ENCODE measurements at regions not wholly inside any gene's neighbourhood (a gene's known extent, or its start where the extent isn't known, plus 50 kb on each side); places are given as distances from the start of the nearest gene placed in this dataset.

DNA sequence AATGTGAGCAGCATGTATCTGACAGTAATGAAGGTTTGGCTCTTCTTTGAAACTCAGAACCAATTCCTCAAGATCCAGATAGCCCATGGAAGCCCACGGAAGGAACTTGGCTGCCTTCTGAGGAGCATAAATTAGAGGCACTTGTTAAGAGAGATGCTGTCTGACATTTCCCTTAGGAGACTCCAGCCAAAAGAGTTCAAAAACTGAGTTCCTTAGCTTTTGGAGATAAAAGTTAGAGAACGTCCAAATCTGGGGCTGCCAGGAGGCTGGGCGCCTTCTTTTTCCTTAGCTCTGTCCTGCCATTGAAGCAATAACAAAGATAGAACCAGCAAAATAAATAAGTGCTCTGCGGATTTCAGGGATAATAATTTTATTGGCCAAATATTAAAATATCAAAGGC is 439.6 kb upstream of the USP24 start:
- Histone ChIP-seq H3K4me3 (replicated peaks in 1 of 4; ENCODE audit: control extremely low read depth in 1 of 4, insufficient read depth in 1 of 4, low read depth in 3 of 4, low read length in 4 of 4) (no peak overlapping the region), H4K20me1 (ENCODE audit: control insufficient read depth, extremely low read depth, insufficient read depth, low read length) (no peaks in the 10 kb centered on the region), H3K9ac (ENCODE audit: insufficient read depth, low read length) (no peak overlapping the region), H3K9me3 (ENCODE audit: control insufficient read depth, insufficient read depth, low read depth, low read length) (no peaks in the 10 kb centered on the region), H3K27me3 (ENCODE audit: control insufficient read depth, insufficient read depth, low read length) (no peaks in the 10 kb centered on the region), H3K27ac (ENCODE audit: insufficient read depth, low read length) (no peak overlapping the region), H3K4me1 (ENCODE audit: control insufficient read depth, extremely low read depth, insufficient read depth, low read length) (no peaks in the 10 kb centered on the region), H3K4me2 (ENCODE audit: extremely low read depth, insufficient read depth, low read length) (no peak overlapping the region), H3K36me3 (ENCODE audit: control insufficient read depth, insufficient read depth, low read length) (no peaks in the 10 kb centered on the region), H2AFZ (ENCODE audit: low read length) (peak overlapping the region; percentile 34), H3K79me2 (ENCODE audit: control insufficient read depth, insufficient read depth, low read length) (no peaks in the 10 kb centered on the region)
- TF ChIP-seq CTCF (conservative IDR thresholded peaks at IDR 0.05 in 1 of 2, IDR thresholded peaks at IDR 0.05 in 1 of 2; ENCODE audit: low read depth in 1 of 2, low read length in 2 of 2) (no peak), EZH2 (IDR thresholded peaks at IDR 0.05; ENCODE audit: low read length, missing control alignments) (no peak)
- no peak for DNase-seq (ENCODE audit: low read depth in 2 of 2)

DNA sequence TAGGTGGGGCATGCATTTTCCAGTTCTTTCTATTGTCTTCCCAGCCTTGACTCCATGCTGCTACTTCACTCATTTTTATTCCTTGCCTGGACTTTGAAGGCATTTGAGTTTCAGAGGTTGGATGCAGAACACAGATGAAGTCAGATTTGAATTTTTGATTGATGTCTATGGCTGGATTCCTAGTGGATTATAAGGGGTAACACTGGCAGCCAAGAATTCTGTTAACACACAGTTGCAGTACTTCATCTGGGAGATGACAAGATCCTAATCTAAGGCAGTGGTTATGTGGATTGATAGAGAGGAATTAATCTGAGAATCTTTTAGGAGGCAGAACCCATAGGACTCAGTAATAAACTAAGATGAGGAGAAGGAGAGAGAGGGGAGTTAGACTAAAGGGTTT is 439.0 kb upstream of the USP24 start:
- Histone ChIP-seq H2AFZ (ENCODE audit: low read length) (no peak overlapping the region), H3K27ac (ENCODE audit: insufficient read depth, low read length) (no peak overlapping the region), H3K4me1 (ENCODE audit: control insufficient read depth, extremely low read depth, insufficient read depth, low read length) (no peaks in the 10 kb centered on the region), H3K4me3 (replicated peaks in 1 of 4; ENCODE audit: control extremely low read depth in 1 of 4, insufficient read depth in 1 of 4, low read depth in 3 of 4, low read length in 4 of 4) (no peak overlapping the region), H3K9ac (ENCODE audit: insufficient read depth, low read length) (no peak overlapping the region), H3K36me3 (ENCODE audit: control insufficient read depth, insufficient read depth, low read length) (no peaks in the 10 kb centered on the region), H3K27me3 (ENCODE audit: control insufficient read depth, insufficient read depth, low read length) (no peaks in the 10 kb centered on the region), H3K9me3 (ENCODE audit: control insufficient read depth, insufficient read depth, low read depth, low read length) (no peaks in the 10 kb centered on the region), H3K79me2 (ENCODE audit: control insufficient read depth, insufficient read depth, low read length) (no peaks in the 10 kb centered on the region), H3K4me2 (ENCODE audit: extremely low read depth, insufficient read depth, low read length) (no peak overlapping the region), H4K20me1 (ENCODE audit: control insufficient read depth, extremely low read depth, insufficient read depth, low read length) (no peaks in the 10 kb centered on the region)
- no peak for TF ChIP-seq EZH2 (IDR thresholded peaks at IDR 0.05; ENCODE audit: low read length, missing control alignments)
- TF ChIP-seq CTCF (conservative IDR thresholded peaks at IDR 0.05 in 1 of 2, IDR thresholded peaks at IDR 0.05 in 1 of 2; ENCODE audit: low read depth in 1 of 2, low read length in 2 of 2) = no peak
- DNase-seq (ENCODE audit: low read depth in 2 of 2) = peak in 1 of 2 donors; percentile 17

DNA sequence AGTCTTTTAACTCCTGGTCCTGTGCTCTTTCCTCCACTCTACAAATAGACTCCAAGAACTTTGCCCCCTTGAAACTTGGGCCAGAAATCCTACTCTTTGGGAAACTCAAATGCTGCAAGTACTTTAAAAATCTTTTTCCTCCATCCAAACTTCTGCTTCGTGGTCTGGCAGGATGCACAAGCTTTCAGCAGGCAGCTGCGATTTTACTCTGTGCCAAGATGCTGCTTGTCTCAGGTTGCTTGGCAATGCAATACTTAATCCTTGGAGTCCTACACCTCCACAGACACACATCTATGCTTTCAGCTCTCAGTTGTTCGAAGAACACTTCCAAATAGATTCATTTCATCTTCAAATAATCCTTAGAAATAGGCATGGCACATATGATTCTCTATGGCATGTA is 435.3 kb upstream of the USP24 start:
- Histone ChIP-seq H2AFZ (ENCODE audit: low read length) (peak overlapping the region; percentile 13), H3K9me3 (ENCODE audit: control insufficient read depth, insufficient read depth, low read depth, low read length) (no peaks in the 10 kb centered on the region), H3K36me3 (ENCODE audit: control insufficient read depth, insufficient read depth, low read length) (no peaks in the 10 kb centered on the region), H3K4me2 (ENCODE audit: extremely low read depth, insufficient read depth, low read length) (no peak overlapping the region), H3K4me1 (ENCODE audit: control insufficient read depth, extremely low read depth, insufficient read depth, low read length) (no peaks in the 10 kb centered on the region), H4K20me1 (ENCODE audit: control insufficient read depth, extremely low read depth, insufficient read depth, low read length) (no peaks in the 10 kb centered on the region), H3K27me3 (ENCODE audit: control insufficient read depth, insufficient read depth, low read length) (no peaks in the 10 kb centered on the region), H3K79me2 (ENCODE audit: control insufficient read depth, insufficient read depth, low read length) (no peaks in the 10 kb centered on the region), H3K4me3 (replicated peaks in 1 of 4; ENCODE audit: control extremely low read depth in 1 of 4, insufficient read depth in 1 of 4, low read depth in 3 of 4, low read length in 4 of 4) (no peak overlapping the region), H3K27ac (ENCODE audit: insufficient read depth, low read length) (no peak overlapping the region), H3K9ac (ENCODE audit: insufficient read depth, low read length) (no peak overlapping the region)
- DNase-seq (ENCODE audit: low read depth in 2 of 2) = peak; percentile 35 to 45
- TF ChIP-seq EZH2 (IDR thresholded peaks at IDR 0.05; ENCODE audit: low read length, missing control alignments) (no peak), CTCF (conservative IDR thresholded peaks at IDR 0.05 in 1 of 2, IDR thresholded peaks at IDR 0.05 in 1 of 2; ENCODE audit: low read depth in 1 of 2, low read length in 2 of 2) (no peak)
